ENCODE measurements at regions not wholly inside any gene's neighbourhood (a gene's known extent, or its start where the extent isn't known, plus 50 kb on each side); places are given as distances from the start of the nearest gene placed in this dataset.
A peak's percentile ranks its signal among the peaks of the same experiment; 100 is the strongest.

DNA sequence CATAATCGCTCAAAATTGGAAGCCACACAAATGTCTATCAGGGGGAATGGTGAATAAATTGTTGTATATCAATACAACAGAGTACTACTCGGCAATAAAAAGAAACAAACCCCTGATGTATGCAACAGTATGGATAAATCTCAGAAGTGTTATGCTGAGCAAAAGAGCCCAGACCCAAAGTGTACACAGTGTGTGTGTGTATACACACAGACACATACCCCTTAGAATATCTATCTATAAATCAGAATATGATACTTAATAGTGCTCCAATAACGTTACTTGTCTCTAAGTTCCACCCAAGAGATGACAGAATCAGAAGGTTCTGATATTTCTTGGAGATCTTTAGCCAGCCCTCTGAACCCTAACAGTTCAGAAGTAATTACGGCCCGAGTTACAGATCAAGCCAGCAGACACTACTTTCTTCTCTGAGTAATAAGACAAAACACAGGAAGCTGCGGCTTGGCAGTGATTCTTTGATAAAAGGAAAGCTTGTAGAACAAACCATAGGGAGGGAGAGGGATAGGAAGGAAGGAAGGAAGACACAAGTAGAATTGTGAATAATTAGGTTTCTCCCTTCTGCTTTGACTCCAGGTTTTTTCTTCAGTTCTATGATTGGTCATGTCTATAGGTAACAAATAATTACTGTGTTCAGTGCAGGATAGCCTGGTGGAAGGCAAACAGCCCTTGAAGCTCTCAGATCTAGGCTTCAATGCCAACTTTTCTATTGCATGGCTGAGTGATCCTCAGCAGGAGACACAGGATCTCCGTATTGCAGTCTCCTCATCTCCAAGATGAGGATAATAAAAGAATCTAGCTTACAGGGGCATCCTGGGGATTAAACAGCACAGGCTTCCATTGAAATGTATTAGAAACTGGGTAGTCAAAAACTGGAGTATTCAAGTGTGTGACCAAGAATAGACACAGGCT lies 75.6 kb upstream of the TEAD1 start:
- no peak for DNase-seq (ENCODE audit: low spot score in 2 of 2)
- no peak for TF ChIP-seq CTCF (IDR thresholded peaks at IDR 0.05)
- TF ChIP-seq POLR2A (IDR thresholded peaks at IDR 0.05), result no peak
- intact Hi-C loops (cut with DNase I; ENCODE audit: low total_unique reads), result loop anchor here (10.0 kb wide), 1 partner anchor 286 kb away; no protein-coding TSS in a partner anchor
- WGBS, 2 donors, result 56 to 57% methylated on average over 7 of the region's 7 CpGs
- no peak overlapping the region for H3K4me3 ChIP-seq (ENCODE audit: low read depth, poor library complexity, severe bottlenecking)

DNA sequence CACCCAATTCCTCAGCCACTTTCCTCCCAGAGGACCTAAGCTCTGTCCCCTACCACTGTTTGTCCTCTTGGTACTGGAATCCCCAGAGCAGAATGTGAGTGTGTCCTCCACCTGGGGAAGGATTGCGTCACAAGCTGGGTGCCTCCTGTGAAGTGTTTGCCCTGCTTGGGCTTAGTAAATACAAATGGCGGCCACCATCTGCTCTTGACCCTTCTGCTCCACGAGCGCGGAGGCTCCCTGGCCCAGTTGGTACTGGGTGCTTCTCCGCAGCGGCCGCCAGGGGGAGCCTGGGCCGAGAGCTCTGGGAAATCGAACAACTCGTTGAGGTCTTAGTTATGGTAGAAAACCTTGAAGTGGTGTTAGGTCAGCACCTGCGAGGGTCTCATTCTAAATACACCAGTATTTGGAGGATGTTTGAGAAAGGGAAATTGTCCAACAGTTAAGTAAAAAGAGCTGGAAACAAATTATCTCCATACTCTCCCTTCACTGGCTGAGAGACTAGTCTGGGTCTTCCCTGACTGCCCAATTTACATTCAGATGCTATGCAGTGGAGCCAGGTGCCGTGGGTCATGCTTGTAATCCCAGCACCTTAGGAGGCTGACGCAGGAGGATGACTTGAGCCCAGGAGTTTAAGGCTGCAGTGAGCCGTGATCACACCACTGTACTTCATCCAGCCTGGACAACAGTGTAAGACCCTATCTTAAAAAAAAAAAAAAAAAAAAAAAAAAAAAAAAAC lies 74.6 kb upstream of the TEAD1 start:
- WGBS, 2 donors, result 64 to 74% methylated on average over 15 of the region's 15 CpGs
- DNase-seq (ENCODE audit: low spot score in 2 of 2), result peak in 1 of 2 donors; percentile 87
- intact Hi-C loops (cut with DNase I; ENCODE audit: low total_unique reads), result loop anchor here (10.0 kb wide), 1 partner anchor 285 kb away; no protein-coding TSS in a partner anchor
- TF ChIP-seq POLR2A (IDR thresholded peaks at IDR 0.05), result no peak
- TF ChIP-seq CTCF (IDR thresholded peaks at IDR 0.05), result no peak
- H3K4me3 ChIP-seq (ENCODE audit: low read depth, poor library complexity, severe bottlenecking), result no peak overlapping the region

DNA sequence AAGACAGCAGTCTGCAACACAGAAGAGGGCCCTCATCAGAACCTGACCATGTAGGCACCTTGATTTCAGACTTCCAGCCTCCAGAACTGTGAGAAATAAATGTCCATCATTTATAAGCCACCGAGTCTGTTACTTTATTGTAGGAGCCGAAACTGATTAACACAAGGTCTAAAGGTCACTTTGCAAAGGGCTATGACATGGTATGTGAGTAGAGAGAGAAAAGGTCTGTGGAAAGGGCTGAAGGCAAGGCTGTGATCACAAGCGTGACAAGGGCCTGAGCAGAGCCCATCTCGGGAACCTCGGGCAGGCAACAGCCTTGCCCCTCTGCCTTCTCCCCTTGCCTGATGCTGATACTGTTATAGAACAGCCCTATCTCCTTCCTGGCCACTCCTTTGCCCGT lies 73.4 kb upstream of the TEAD1 start:
- TF ChIP-seq POLR2A (IDR thresholded peaks at IDR 0.05) (no peak), CTCF (IDR thresholded peaks at IDR 0.05) (no peak)
- 92% methylated on average over 6 of the region's 6 CpGs for WGBS, 2 donors
- DNase-seq (ENCODE audit: low spot score in 2 of 2), result no peak
- no peak overlapping the region for H3K4me3 ChIP-seq (ENCODE audit: low read depth, poor library complexity, severe bottlenecking)
- intact Hi-C loops (cut with DNase I; ENCODE audit: low total_unique reads), result no loop called here

GRCh38 chr11:12602421-12602820 lies 71.8 kb upstream of the TEAD1 start:
- H3K4me3 ChIP-seq (ENCODE audit: low read depth, poor library complexity, severe bottlenecking), result no peak overlapping the region
- intact Hi-C loops (cut with DNase I; ENCODE audit: low total_unique reads), result no loop called here
- DNase-seq (ENCODE audit: low spot score in 2 of 2), result no peak
- WGBS, 2 donors, result 59 to 63% methylated on average over 4 of the region's 4 CpGs
- TF ChIP-seq POLR2A (IDR thresholded peaks at IDR 0.05) (no peak), CTCF (IDR thresholded peaks at IDR 0.05) (no peak)

GRCh38 chr11:12603143-12604088 lies 70.8 kb upstream of the TEAD1 start:
- intact Hi-C loops (cut with DNase I; ENCODE audit: low total_unique reads), result no loop called here
- no peak for DNase-seq (ENCODE audit: low spot score in 2 of 2)

More at GRCh38 chr11:12603143-12604088, 70.8 kb upstream of the TEAD1 start:
- H3K4me3 ChIP-seq (ENCODE audit: low read depth, poor library complexity, severe bottlenecking), result no peak overlapping the region
- 53 to 55% methylated on average over 3 of the region's 3 CpGs for WGBS, 2 donors
- TF ChIP-seq CTCF (IDR thresholded peaks at IDR 0.05) (no peak), POLR2A (IDR thresholded peaks at IDR 0.05) (no peak)

Measured in lower leg skin (tissue), 4 donors.